ENCODE measurements at regions not wholly inside any gene's neighbourhood (a gene's known extent, or its start where the extent isn't known, plus 50 kb on each side); places are given as distances from the start of the nearest gene placed in this dataset.
"Not testable (repeated sequence)": the region's sequence is repeated elsewhere in the genome, so short reads cannot be mapped to it uniquely, and the experiment has no call there.

DNA sequence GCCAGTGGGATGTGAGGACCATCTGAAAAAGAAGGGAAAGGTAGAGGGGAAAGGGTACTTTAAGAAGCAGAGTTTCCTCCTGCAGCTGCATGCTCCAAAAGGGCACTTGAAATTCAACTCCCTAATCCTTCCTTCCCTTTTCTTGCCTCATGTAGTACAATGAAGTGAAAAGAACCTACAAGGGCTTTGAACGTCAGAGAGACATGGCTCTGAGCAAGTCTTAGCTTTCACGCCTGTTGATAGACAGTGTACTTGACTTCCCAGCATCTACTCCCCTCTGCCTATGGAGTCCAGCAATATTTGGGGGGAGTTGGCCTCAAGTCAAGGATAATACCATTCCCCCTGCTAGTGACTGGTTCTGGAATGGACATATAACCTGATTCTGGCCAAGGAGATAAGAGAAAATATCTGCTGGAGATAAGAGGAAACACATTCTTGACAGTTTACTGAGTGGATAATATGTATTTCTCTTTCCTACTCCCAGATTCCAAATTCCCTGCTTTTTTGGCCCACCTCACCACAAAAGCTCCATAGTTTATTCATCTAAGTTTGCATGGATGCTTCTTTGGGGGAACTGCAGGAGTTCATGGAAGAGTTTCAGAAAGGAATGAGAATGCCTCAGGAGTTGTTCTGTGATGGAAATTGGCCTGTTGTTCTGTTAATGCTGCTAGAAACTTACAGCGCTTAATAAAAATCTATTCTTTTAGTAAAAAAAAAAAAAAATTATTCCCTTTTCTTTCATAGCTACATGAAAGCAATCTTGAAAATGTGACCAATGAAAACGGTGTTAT, 193.0 kb upstream of the TPM1 start:
- DNase-seq, result no peak

DNA sequence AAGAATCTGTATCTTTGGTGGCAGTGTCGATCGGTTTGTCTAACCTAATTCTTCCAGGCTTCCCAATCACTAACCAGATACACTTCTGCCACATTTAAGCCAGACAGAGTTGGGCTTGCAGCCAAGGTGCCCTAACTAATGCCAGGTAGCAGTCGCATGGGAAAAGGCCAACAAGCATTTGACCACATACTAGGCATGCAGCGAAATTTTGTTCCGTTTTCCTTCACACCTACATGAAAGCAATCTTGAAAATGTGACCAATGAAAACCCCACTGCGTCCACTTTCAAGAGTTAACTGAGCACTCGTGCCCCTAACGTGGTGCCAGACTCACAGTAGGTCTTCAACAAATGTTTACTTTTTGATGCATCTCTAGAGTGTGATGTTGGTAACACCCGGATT, 192.2 kb upstream of the TPM1 start:
- no peak for DNase-seq

DNA sequence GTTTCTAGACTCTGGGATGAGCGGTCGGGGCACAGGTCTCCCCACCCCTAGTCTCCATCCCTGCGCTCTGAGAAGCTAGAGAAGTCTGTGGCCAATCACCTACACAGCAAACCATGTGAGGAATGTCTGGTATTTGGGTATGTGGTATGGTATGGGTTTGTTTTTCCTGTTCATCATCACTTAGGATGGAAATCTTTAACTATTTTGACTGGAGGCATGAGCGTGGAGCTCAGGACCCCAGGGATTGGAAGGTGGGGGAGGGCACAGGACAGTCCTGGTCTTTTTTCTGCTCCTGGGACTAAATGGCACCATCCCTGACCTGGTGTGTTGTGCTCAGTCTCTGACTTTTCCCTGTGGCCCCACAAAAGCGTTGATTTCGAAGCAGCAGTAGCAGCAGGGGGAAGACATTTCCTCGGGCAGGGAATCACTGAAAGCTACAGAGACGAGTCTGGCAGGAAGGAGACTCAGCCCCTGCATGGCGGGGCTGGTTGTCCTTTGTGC, 191.7 kb upstream of the TPM1 start:
- DNase-seq, result no peak

DNA sequence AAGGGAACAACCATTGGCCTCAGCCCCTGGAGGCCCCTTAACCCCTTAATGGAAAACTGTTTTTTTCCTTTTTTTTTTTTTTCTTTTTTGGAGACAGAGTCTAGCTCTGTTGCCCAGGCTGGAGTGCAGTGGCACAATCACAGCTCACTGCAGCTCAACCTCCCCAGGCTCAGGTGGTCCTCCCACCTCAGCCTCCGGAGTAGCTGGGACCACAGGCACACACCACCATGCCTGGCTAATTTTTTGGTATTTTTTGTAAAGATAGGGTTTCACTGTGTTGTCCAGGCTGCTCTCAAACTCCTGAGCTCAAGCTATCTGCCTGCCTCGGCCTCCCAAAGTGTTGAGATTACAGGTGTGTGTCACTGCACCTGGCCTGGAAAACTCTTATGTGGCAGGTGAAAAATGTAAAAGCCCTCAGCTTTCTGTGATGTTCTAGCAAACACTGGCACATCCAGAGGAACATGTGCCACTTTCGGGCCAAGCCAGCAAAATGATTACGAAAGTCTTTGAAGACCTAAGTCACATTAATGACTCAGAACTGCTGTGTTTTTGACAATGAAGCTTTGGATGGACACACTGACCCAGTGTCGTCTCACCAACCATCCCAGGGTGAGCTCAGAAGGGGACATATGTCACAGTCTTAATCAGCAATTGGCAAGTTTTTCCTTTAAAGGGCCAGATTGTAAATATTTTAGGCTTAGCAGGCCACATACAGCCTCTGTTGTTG, 189.3 kb upstream of the TPM1 start:
- DNase-seq, result no peak

DNA sequence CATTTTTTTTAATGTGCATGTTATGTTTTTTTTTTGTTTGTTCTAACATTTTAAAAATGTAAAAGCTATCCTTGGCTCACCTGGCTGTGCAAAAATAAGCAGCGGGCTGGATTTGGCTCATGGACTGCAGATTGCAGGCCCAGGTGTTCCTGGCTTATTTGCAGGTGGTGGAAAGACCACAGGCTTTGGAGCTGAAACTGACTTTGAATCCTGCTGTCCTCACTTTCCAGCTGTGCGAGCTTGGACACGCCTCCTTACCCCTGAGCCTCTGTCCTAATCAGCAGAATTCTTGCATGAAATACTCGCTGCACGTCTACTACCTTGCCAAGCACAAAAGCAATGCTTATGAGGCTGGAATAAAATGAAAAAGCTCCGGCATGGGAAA, 188.7 kb upstream of the TPM1 start:
- DNase-seq, result no peak

DNA sequence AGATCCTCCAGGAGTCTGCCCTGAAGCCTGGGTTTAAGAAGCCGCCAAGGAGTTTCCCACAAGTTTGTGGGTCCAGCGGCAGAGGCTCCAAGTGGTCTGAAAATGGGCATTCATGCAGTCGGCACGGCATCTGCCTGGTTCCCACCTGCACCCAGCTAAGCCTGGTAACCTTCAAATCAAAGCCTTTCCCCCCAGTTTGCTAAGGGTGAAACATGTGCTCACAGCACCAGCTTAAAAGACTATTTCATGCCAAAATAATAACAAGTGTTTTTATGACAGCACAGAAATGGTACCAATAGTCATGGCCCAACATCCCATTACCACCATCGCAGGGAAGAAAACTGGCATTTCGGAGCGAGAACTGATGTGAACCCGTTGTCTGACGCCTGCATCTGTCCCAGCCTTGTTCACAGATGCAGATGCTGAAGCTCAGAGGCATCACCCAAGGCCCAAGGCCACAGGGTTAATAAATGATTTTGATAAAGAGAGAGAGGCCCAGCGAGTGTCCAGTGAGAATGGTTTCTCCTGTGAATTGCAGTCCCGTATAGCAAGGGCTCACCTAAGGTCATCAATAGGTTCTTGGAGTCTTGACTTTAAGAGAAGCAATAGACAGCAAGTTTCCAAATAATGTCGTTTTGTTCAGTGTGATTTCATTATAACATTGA, 188.0 kb upstream of the TPM1 start:
- DNase-seq, result no peak

DNA sequence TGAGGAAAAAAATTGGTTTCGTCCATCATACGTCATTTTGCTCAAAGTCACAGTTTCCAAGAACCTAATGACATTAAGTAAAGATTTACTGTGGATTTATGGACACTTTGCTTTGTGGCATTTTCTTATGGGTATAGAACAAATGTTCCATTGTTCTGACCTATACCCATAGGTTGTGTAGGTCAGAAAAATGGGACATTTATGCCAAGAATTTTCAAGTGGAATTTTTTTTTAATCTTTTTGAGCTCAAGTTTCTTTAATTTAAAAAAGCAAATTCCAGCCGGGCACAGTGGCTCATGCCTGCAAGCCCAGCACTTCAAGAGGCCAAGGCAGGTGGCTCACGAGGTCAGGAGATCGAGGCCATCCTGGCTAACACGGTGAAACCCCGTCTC, 187.5 kb upstream of the TPM1 start:
- DNase-seq, result no peak

DNA sequence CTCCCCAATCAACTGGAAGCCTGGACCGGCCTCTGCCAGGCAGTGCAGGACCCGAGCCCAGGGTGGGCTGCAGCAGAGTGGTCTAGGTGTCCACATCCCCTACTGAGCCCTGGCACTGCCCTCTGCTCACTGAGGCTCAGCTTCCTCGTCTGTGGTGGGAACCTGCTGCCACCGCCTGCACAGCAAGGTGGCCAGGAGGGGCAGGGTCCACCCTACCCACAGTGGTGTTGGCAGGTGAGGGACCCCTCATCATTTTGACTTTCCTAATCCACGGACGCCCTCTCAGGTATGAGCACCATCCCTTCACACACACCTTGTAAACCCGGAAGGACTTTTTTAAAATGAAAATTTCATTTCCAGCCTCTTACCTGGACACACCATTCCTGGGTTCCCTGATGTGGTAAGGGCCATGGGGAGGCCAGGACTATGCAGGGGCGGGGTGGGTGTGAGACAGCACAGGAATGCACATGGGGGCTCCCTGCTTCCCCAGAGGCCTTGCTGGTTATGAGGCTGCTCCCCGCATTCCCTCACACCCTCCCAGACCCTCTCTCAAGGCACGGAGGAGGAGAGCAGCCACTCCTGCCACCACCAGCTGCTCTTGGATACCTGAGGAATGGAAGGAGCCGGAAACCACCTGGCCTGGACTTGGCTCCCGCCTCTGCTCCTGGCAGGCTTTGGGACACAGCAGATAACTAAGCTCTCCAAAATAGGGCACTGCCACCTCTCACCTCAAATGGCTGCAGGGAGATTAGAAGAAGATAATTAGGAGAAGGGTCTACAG, 185.9 kb upstream of the TPM1 start:
- no peak for DNase-seq

DNA sequence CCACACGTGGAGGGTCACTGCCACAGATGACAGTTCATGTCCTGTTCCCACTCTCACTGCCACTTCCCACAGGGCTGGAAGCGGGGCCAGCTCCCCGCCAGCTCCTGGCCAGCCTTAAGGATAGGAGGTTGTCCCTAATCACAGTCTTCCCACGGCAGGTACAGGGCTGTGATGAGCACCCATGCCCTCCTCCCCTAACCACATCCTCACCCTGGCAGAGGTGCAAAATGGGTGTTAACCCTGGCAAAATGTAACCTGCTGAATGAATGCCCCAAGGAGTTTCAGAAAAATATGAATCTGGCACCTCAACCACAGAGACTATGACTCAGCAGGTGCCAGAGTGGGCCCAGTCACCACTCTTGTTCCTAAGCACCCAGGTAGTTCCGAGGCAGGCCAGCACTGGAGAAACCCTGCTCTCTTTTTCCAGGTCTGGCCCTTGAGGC, 185.1 kb upstream of the TPM1 start:
- DNase-seq, result no peak

DNA sequence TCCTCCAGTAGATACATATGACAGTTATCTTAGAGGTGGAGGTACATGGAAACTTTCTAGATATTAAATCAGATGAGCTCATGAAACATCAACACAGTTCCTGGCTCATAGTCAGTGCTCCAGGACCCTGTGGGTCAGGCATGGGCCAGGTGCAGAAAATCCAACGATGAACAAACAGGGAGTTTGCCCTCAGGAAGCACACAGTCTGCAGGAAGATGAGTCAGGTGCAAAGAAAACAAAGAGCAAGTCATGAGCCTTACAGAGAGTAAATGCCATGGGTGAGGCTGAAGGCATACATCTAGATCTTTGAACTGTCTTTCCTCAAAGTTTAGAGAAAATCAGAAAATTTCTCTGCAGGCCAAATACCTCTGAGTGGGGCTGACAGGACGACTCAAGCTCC, 184.2 kb upstream of the TPM1 start:
- DNase-seq, result no peak

DNA sequence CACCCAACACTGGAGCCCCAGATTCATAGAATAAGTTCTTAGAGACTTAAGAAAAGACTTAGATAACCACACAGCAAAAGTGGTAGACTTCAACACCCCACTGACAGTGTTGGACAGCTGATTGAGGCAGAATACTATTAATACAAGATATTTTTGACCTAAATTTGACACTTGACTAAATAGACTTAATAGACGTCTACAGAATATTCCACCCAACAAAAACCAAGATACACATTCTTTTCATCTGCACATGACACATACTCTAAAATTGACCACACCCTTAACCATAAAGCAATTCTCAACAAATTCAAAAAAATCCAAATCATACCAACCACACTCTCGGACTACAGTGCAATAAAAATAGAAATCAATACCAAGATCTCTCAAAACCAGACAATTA, 179.8 kb upstream of the TPM1 start:
- DNase-seq, result no peak

DNA sequence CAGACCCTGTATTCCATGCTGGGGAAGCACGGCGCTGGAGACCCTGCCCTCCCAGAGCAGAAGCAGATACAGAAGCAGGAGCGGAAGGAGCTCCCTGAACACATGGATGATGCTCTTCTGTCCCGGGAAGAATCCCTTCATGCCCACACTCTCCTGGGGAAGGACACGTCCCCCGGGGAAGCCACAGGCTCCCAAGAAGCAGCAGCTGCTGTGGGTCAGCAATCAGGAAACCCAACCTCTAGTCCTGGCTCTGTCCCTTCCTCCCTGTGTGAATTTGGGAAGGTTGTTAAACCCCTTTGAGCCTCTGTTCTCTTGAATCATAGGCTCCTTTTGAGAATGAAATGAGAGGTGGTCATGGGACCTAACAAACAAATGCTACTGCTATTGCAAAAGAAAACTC, 176.2 kb upstream of the TPM1 start:
- DNase-seq, result no peak

DNA sequence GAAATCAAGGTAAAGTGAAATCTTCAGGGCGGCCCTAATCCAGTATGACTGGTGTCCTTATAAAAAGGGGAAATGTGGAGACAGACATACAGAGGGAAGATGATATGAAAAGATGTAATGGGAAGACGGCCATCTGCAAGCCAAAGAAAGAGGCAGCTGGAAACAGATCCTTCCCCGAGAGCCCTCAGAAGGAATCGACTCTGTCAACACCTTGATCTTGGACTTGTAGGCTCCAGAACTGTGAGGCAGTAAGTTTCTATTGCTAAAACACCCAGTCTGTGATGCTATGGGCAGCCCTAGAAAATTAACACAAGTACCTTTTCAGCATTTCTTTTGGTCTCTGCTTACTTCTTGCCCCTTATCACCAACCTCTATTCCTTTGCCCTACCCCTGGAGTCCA, 174.7 kb upstream of the TPM1 start:
- DNase-seq, result no peak

DNA sequence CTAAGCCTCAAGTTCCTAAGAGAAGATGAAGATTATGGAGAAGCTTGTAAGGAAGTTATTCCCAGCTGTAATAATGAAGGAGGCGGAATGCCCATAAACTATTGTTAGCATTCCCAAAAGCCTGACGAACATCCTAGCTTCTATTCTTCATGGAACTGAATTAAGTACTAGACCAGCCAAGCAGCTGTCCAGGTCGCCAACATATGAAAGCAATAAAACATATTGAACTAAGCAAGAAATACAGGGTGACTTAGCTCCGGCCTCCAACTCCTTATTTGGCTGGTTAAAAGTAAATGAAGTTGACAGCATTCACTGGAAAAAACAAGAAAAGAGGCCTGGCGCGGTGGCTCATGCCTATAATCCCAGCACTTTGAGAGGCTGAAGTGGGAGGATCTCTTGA, 174.0 kb upstream of the TPM1 start:
- DNase-seq, result no peak

DNA sequence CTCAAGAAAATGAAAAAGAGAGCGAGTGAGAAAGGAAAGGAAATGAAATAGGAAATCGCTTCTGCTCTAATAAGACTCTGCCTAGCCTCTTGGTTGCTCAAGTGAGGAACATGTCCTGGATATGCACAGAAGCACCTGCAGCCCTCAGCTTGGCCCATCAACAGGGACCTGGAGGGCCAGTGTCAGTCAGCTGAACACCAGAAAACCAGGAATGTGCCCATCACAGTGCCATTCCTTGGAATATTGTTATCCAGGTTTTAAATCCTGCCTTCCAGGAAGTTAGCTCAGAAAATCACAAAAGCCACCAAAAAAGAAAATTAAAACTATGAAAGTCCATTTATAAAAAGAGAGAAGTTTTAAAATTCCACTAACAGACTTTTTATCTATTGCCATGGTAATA, 173.4 kb upstream of the TPM1 start:
- no peak for DNase-seq

DNA sequence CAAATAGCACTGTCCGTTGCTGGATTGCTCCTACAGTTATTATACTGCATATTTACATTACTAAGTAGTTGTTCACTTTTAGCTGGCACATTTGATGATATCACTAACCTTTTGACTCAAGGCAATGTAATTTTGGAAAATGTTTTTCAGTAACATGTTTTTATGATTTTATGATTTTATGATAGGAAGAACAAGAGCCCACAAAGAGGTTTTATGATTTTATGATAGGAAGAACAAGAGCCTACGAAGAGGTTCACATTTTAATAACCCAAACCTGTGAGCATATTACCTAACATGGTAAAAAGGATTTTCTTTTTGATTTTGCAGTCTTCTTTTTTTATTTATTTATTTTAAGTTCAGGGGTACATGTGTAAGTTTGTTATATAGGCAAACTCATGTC, 172.3 kb upstream of the TPM1 start:
- no peak for DNase-seq

DNA sequence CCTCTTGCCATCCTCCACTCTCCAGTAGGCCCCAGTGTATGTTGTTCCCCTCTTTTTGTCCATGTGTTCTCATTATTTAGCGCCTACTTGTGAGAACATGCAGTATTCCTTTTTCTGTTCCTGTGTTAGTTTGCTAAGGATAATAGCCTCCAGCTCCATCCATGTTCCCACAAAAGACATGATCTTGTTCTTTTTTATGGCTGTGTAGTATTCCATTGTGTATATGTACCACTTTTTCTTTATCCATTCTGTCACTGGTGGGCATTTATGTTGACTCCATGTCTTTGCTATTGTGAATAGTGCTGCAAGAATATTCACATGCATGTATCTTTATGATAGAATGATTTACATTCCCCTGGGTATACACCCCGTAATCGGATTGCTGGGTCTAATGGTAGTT, 171.8 kb upstream of the TPM1 start:
- DNase-seq, result not testable (repeated sequence)

DNA sequence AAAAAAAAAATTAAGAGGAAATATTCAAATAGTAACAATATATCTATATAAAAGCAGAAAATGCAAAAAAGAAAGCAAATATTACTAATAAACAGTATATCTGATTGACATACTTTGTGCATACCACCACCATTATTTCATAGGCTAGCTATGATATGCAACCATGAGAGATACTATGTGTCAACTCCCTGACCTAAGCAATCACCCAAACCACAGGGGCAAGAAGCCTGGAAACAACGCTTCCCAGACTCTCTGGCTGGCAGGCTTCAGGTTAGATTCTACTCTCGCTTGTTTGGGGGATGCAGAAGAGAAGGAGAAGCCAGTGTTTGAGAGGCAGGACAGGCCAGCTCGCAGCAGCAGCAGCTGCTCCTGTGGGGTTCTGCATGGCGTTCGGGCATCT, 169.3 kb upstream of the TPM1 start:
- no peak for DNase-seq

DNA sequence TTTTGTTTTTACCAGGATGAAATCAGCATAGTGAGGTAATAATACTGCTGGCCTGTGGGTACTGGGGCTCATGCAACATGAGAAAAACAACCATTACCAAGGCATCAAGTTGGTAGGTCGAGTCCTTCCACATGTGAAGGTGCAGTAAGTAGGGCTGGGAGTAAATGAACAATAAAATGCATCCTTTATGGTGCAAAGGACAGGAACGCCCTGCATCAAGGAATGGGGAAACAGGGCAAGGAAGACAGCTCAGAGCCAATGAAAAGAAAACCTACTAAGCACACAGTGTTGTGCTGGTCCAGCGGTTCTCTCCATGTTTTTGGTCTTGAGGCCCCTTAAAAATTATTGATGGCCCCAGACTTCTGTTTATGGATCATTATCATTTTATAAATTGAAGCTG, 168.5 kb upstream of the TPM1 start:
- DNase-seq, result no peak

DNA sequence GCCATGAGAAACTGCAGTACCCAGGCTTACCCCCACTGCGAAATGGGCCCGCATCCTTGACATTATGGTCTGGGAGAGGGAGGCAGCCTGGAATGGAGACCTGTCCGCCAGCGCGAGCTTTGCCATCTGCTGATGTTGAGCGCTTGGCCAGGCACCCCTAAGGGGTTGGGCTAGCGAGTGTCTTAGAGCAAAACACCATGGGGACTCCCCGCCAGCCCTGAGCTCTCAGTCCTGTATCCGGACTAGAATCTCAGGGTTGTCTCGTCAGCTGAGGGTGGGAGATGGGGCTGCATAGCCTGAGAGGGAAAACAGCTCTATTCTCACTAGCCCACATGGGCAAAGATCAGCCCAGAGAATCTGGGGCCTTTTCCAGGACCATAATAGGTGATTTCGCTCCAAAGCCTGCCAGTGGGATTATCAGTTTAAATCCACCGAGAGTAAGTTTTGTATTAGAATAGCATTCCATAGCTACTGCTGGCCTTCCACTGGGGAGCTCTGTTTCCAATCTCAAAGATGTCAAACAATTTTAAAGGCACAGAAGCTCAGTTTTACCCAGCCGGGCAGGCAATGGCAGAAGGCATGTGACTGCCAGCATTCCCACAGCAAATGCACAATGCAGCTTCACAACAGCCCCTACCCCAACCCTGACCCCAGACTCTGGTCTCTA, 167.5 kb upstream of the TPM1 start:
- no peak for DNase-seq

DNA sequence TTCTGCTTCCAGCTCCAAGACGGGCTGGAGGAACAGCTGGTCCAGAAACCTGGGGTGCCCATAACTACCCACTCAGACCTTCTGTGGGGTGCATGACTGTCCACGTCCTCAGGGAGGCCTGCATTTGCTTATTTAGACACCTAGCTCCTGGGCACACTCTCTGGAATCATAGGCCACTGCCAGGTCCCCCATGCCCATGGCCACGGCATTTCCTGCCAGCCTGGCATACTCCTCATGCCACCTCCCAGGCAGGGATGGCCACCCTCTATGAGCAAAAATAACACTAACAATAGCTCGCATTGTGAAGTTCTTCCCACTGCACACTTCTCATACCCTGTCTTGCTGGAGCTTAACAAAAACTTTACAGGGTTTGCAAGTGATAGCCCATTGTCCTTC, 166.9 kb upstream of the TPM1 start:
- no peak for DNase-seq

DNA sequence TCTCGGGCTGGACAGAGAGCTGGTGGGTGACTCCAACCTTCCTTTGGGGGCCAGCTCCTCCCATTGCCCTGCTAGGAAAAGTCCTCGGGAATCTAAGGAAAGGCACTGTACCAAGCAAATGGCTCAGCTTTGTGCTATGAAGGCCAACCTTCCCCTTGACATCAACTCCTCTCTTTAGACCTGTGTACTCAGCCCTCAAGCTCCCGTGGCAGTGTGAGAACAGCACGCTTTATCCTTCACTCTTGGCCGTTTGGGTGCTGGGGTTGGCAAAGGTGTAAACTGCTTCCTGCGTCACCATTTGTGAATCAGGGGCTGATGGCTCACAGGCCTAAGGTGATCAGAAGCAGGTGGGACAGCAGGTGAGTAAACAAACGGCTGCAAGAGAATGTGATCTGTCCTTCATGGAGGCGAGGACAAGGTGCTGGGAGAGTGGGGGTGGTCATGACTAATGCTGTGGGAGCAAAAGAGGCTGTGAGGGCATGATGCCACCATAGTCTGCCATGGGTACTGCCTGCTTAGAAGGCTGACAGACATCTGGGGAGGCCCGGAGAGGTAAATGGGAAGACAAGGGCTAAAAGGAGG, 165.2 kb upstream of the TPM1 start:
- DNase-seq, result no peak

Measured in effector CD8-positive, alpha-beta T cell (primary cell).